H1 (cell line): ENCODE measurements at regions not wholly inside any gene's neighbourhood (a gene's known extent, or its start where the extent isn't known, plus 50 kb on each side); places are given as distances from the start of the nearest gene placed in this dataset.

Experiments
- CTCF ChIA-PET: fragments of 300-600 bp; sonication (Branson Sonifier 250); formaldehyde crosslinking; loops from one replicate; lab custom pipeline; 2021; ENCODE audit not compliant: partially characterized antibody; lab: Charles Lee
- POLR2A ChIA-PET: fragments of 300-600 bp; sonication (Branson Sonifier 250); formaldehyde crosslinking; loops from one replicate; lab custom pipeline; 2021; ENCODE audit warnings: inconsistent platforms; ENCODE audit not compliant: partially characterized antibody; lab: Charles Lee
- DNase-seq, 2 experiments: peaks; one replicate each; pipeline versions ENCODE4 v3.0.0 to v3.0.0-alpha.2; 2010 to 2022; ENCODE audit warnings: low spot score in 2 of 2, low read depth in 1 of 2, mixed read lengths in 1 of 2
- FAIRE-seq: peaks from 2 replicates; lab custom pipeline; 2011; peaks lifted over from hg19 to GRCh38; lab: Jason Lieb, UNC
- H2AFZ ChIP-seq: 2 replicates; pipeline ENCODE4 v1.8.1; 2012; ENCODE audit warnings: low read length, inconsistent platforms
- H2AK5ac ChIP-seq: 2 replicates; pipeline ENCODE4 v1.6.1; 2013; ENCODE audit warnings: low read depth, low read length
- H2BK120ac ChIP-seq: replicated peaks from 2 replicates; pipeline ENCODE3; 2013; ENCODE audit warnings: low read depth, low read length, inconsistent platforms
- H2BK12ac ChIP-seq: 2 replicates; pipeline ENCODE4 v1.6.1; 2013; ENCODE audit warnings: low read depth, low read length
- H2BK15ac ChIP-seq: 2 replicates; pipeline ENCODE4 v1.6.1; 2013; ENCODE audit warnings: low read length
- H2BK20ac ChIP-seq: 2 replicates; pipeline ENCODE4 v1.6.1; 2013; ENCODE audit warnings: low read length
- H2BK5ac ChIP-seq: 2 replicates; pipeline ENCODE4 v1.6.1; 2013; ENCODE audit warnings: low read depth, low read length
- H3K14ac ChIP-seq: 2 replicates; pipeline ENCODE4 v1.6.1; 2013; ENCODE audit warnings: inconsistent platforms; ENCODE audit not compliant: insufficient read length
- H3K18ac ChIP-seq: 2 replicates; pipeline ENCODE4 v1.6.1; 2013; ENCODE audit warnings: low read length; ENCODE audit errors: extremely low read depth
- H3K23ac ChIP-seq: 2 replicates; pipeline ENCODE4 v1.6.1; 2013; ENCODE audit warnings: inconsistent platforms; ENCODE audit not compliant: insufficient read length
- H3K23me2 ChIP-seq: 2 replicates; pipeline ENCODE4 v1.6.1; 2013; ENCODE audit warnings: low read depth, low read length
- H3K27ac ChIP-seq: 2 replicates; pipeline ENCODE4 v1.6.1; 2011; ENCODE audit warnings: low read depth, low read length, inconsistent platforms
- H3K27me3 ChIP-seq, 4 experiments: replicated peaks in 1 of 4; 1 replicate in 1 of 4; 2 replicates in 3 of 4; pipeline versions ENCODE4 v1.6.1 to v1.8.1; 2011 to 2013; ENCODE audit warnings: low read length in 3 of 4, mild to moderate bottlenecking in 3 of 4, inconsistent platforms in 2 of 4, mixed read lengths in 2 of 4, moderate library complexity in 1 of 4; ENCODE audit not compliant: control insufficient read depth in 3 of 4, insufficient read depth in 3 of 4; ENCODE audit errors: extremely low read depth in 1 of 4
- H3K36me3 ChIP-seq, 4 experiments: 2 replicates each; pipeline versions ENCODE4 v1.6.1 to v1.8.1; 2011 to 2013; ENCODE audit warnings: mild to moderate bottlenecking in 4 of 4, low read length in 3 of 4, moderate library complexity in 2 of 4, control low read depth in 1 of 4, inconsistent platforms in 1 of 4; ENCODE audit not compliant: insufficient read depth in 4 of 4, control insufficient read depth in 2 of 4
- H3K4ac ChIP-seq: replicated peaks from 2 replicates; pipeline ENCODE3; 2013; ENCODE audit warnings: low read length, low read depth, mixed read lengths, inconsistent platforms; ENCODE audit not compliant: insufficient read length
- H3K4me1 ChIP-seq, 4 experiments: replicated peaks in 1 of 4; 1 replicate in 1 of 4; 2 replicates in 3 of 4; pipeline versions ENCODE4 v1.6.1 to v1.8.1; 2011 to 2013; ENCODE audit warnings: low read length in 3 of 4, inconsistent platforms in 2 of 4, mixed read lengths in 1 of 4; ENCODE audit not compliant: insufficient read depth in 4 of 4, control insufficient read depth in 3 of 4
- H3K4me2 ChIP-seq, 2 experiments: 2 replicates each; pipeline versions ENCODE4 v1.6.1 to v1.8.1; 2011 to 2013; ENCODE audit warnings: low read depth in 2 of 2, low read length in 2 of 2, control low read depth in 1 of 2, inconsistent platforms in 1 of 2, mild to moderate bottlenecking in 1 of 2; ENCODE audit not compliant: insufficient read depth in 1 of 2
- H3K4me3 ChIP-seq, 4 experiments: fragments of 200-600, 300-600 bp in 1 of 4; sonication (generic), shearing (Covaris generic), sonication (Bioruptor Twin) in 1 of 4; 2 replicates each; pipeline versions ENCODE4 v1.5.1 to v1.8.1; 2011 to 2016; ENCODE audit warnings: low read length in 4 of 4, low read depth in 3 of 4, control low read depth in 2 of 4, inconsistent platforms in 2 of 4, mild to moderate bottlenecking in 2 of 4, mixed read lengths in 1 of 4, moderate library complexity in 1 of 4; ENCODE audit not compliant: insufficient read depth in 2 of 4; ENCODE audit errors: extremely low read depth in 1 of 4
- H3K56ac ChIP-seq: replicated peaks from 2 replicates; pipeline ENCODE3; 2013; ENCODE audit warnings: low read depth, mild to moderate bottlenecking, mixed read lengths, low read length, inconsistent platforms; ENCODE audit not compliant: insufficient read length
- H3K79me1 ChIP-seq: 2 replicates; pipeline ENCODE4 v1.6.1; 2013; ENCODE audit warnings: low read depth, low read length, control low read depth
- H3K79me2 ChIP-seq, 2 experiments: 2 replicates each; pipeline versions ENCODE4 v1.6.1 to v1.8.1; 2012 to 2013; ENCODE audit warnings: low read length in 2 of 2, mild to moderate bottlenecking in 2 of 2, inconsistent platforms in 1 of 2; ENCODE audit not compliant: insufficient read depth in 2 of 2, control insufficient read depth in 1 of 2
- H3K9ac ChIP-seq, 4 experiments: replicated peaks in 1 of 4; 1 replicate in 1 of 4; 2 replicates in 3 of 4; pipeline versions ENCODE4 v1.6.1 to v1.8.1; 2011 to 2013; ENCODE audit warnings: low read depth in 3 of 4, low read length in 3 of 4, control low read depth in 2 of 4, mild to moderate bottlenecking in 2 of 4, moderate library complexity in 2 of 4, inconsistent platforms in 1 of 4; ENCODE audit errors: extremely low read depth in 1 of 4
- H3K9me3 ChIP-seq, 2 experiments: 2 replicates each; pipeline versions ENCODE4 v1.6.1 to v1.8.1; 2012 to 2013; ENCODE audit warnings: mild to moderate bottlenecking in 2 of 2, moderate library complexity in 2 of 2, control low read depth in 1 of 2, inconsistent platforms in 1 of 2, low read depth in 1 of 2, low read length in 1 of 2, mixed read lengths in 1 of 2; ENCODE audit not compliant: insufficient read depth in 2 of 2
- H4K20me1 ChIP-seq, 2 experiments: replicated peaks in 1 of 2; 2 replicates each; pipeline versions ENCODE3 to v1.8.1; 2011 to 2013; ENCODE audit warnings: inconsistent platforms in 2 of 2, low read length in 2 of 2, mild to moderate bottlenecking in 1 of 2; ENCODE audit not compliant: insufficient read depth in 2 of 2, control insufficient read depth in 1 of 2
- H4K5ac ChIP-seq: 2 replicates; pipeline ENCODE4 v1.6.1; 2013; ENCODE audit warnings: low read length, low read depth, mixed read lengths, inconsistent platforms; ENCODE audit not compliant: insufficient read length
- H4K8ac ChIP-seq: 2 replicates; pipeline ENCODE4 v1.8.0; 2013; ENCODE audit warnings: mild to moderate bottlenecking, moderate library complexity, low read length, inconsistent platforms; ENCODE audit not compliant: insufficient read depth; ENCODE audit errors: extremely low read depth
- H4K91ac ChIP-seq: replicated peaks from 2 replicates; pipeline ENCODE3; 2013; ENCODE audit warnings: low read length, mixed read lengths, inconsistent platforms; ENCODE audit not compliant: insufficient read length
- ASH2L ChIP-seq: fragments of 200-600, 300-600 bp; sonication (generic); IDR thresholded peaks from one replicate; pipeline ENCODE4 v1.7.1; 2017; ENCODE audit warnings: low read length
- CHD1 ChIP-seq: IDR thresholded peaks from 2 replicates; pipeline ENCODE4 v1.6.1; 2012; ENCODE audit warnings: low read depth, low read length, improper control_type of control experiment
- PHF8 ChIP-seq: fragments of 200-600 bp; sonication (generic); conservative IDR thresholded peaks from 2 replicates; pipeline ENCODE4 v1.7.1; 2012; ENCODE audit warnings: low read depth, mild to moderate bottlenecking, inconsistent platforms, low read length, moderate library complexity
- RBBP5 ChIP-seq: IDR thresholded peaks from 2 replicates; pipeline ENCODE4 v1.7.1; 2012; ENCODE audit warnings: low read depth, mild to moderate bottlenecking, inconsistent platforms, low read length, moderate library complexity, borderline replicate concordance
- RXRA ChIP-seq: IDR thresholded peaks from 2 replicates; pipeline ENCODE4 v1.6.1; 2011; ENCODE audit warnings: low read depth, mild to moderate bottlenecking, low read length, moderate library complexity; ENCODE audit not compliant: insufficient read depth
- SIX5 ChIP-seq: IDR thresholded peaks from 2 replicates; pipeline ENCODE4 v1.6.1; 2011; ENCODE audit warnings: mild to moderate bottlenecking, low read depth, low read length
- TAF1 ChIP-seq: IDR thresholded peaks from 2 replicates; pipeline ENCODE4 v1.6.1; 2011; ENCODE audit warnings: mild to moderate bottlenecking, low read depth, low read length
- ZNF274 ChIP-seq: IDR thresholded peaks from 2 replicates; pipeline ENCODE4 v1.7.0; 2012; ENCODE audit warnings: low read length, borderline replicate concordance; ENCODE audit errors: extremely low read depth
- WGBS, 2 experiments: shearing (Covaris generic) in 1 of 2; methylation state at CpG; one replicate each; pipeline versions ENCODE4 v1.1.6 to v1.1.7; 2013 to 2015; ENCODE audit warnings: low lambda C conversion rate in 2 of 2, mixed read lengths in 2 of 2, inconsistent platforms in 1 of 2, low coverage in 1 of 2, missing lambda C conversion rate in 1 of 2; ENCODE audit not compliant: insufficient replicate concordance in 2 of 2, insufficient coverage in 1 of 2, insufficient read length in 1 of 2; ENCODE audit errors: extremely low coverage in 1 of 2, missing lambda C conversion rate in 1 of 2; 5-methylcytosine and 5-hydroxymethylcytosine counted together
- TF ChIP-seq, protein P1 (sequence below): IDR thresholded peaks from 2 replicates; pipeline ENCODE4 v1.6.1; 2011; ENCODE audit warnings: low read depth, mild to moderate bottlenecking, low read length; ENCODE audit not compliant: insufficient read depth
- TF ChIP-seq, protein P2 (sequence below): IDR thresholded peaks from 2 replicates; pipeline ENCODE4 v1.6.1; 2011; ENCODE audit warnings: low read length, improper control_type of control experiment

DNA sequence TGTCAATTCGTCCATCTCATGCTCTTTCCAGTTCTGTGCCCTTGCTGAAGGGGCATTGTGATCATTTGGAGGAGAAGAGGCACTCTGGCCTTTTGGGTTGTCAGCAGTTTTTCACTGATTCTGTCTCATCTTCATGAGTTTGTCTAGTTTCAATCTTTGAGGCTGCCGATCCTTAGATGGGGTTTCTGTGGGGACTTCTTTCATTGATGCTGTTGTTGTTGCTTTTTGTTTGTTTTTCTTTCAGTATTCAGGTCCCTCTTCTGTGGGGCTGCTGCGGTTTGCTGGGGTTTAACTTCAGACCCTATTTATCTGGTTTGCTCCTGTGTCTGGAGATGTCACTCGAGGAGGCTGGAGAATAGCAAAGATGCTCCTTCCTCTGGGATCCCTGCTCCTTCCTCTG is 224.3 kb downstream of the JRKL start:
- H3K18ac ChIP-seq = no peak overlapping the region
- H4K91ac ChIP-seq = no peak overlapping the region
- 91% methylated on average over 4 of the region's 4 CpGs; no CpG with 5 or more reads in 1 of the 2 experiments for WGBS, 2 experiments
- no peak overlapping the region for H2AK5ac ChIP-seq
- H3K9ac ChIP-seq = no peak overlapping the region
- FAIRE-seq (no peak), DNase-seq (no peak)
- H4K20me1 ChIP-seq = no peaks in the 10 kb centered on the region
- ChIA-PET CTCF (no interaction called here), POLR2A (no interaction called here)
- H4K5ac ChIP-seq = no peak overlapping the region
- H3K4ac ChIP-seq = no peak overlapping the region
- no peak overlapping the region for H4K8ac ChIP-seq
- H3K27me3 ChIP-seq = no peaks in the 10 kb centered on the region
- no peaks in the 10 kb centered on the region for H3K79me1 ChIP-seq
- H3K4me1 ChIP-seq = 0 out of 7 replicates have a peak, but pooled peaks cover 0 to 2% (median 0%) of the 10 kb centered on the region in 4 experiments
- no peak overlapping the region for H2BK15ac ChIP-seq
- no peak overlapping the region for H2BK120ac ChIP-seq
- no peak overlapping the region for H3K4me3 ChIP-seq
- no peak overlapping the region for H2AFZ ChIP-seq
- H2BK5ac ChIP-seq = no peak overlapping the region
- no peak overlapping the region for H3K27ac ChIP-seq
- H3K36me3 ChIP-seq = no peaks in the 10 kb centered on the region
- no peak overlapping the region for H3K14ac ChIP-seq
- H3K23ac ChIP-seq = no peak overlapping the region
- no peak overlapping the region for H3K56ac ChIP-seq
- no peak overlapping the region for H3K4me2 ChIP-seq
- H3K9me3 ChIP-seq = no peaks in the 10 kb centered on the region
- H2BK12ac ChIP-seq = no peak overlapping the region
- no peaks in the 10 kb centered on the region for H3K79me2 ChIP-seq
- no peaks in the 10 kb centered on the region; the same call in 1 of the 2 replicates for H3K23me2 ChIP-seq
- no peak overlapping the region for H2BK20ac ChIP-seq
- no peak for TF ChIP-seq PHF8
- no peak for TF ChIP-seq RBBP5
- no peak for TF ChIP-seq CHD1
- TF ChIP-seq ZNF274 = no peak
- no peak for TF ChIP-seq TAF1
- TF ChIP-seq, protein P1, sequence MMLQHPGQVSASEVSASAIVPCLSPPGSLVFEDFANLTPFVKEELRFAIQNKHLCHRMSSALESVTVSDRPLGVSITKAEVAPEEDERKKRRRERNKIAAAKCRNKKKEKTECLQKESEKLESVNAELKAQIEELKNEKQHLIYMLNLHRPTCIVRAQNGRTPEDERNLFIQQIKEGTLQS = no peak
- no peak for TF ChIP-seq RXRA
- TF ChIP-seq, protein P2, sequence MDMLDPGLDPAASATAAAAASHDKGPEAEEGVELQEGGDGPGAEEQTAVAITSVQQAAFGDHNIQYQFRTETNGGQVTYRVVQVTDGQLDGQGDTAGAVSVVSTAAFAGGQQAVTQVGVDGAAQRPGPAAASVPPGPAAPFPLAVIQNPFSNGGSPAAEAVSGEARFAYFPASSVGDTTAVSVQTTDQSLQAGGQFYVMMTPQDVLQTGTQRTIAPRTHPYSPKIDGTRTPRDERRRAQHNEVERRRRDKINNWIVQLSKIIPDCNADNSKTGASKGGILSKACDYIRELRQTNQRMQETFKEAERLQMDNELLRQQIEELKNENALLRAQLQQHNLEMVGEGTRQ = no peak
- TF ChIP-seq ASH2L = no peak
- no peak for TF ChIP-seq SIX5
